Brain microvascular endothelial cell (primary cell): ENCODE measurements at regions not wholly inside any gene's neighbourhood (a gene's known extent, or its start where the extent isn't known, plus 50 kb on each side); places are given as distances from the start of the nearest gene placed in this dataset.

ENCODE experiments used
- DNase-seq: peaks from one replicate; pipeline ENCODE4 v3.0.0-alpha.2; 2020
- H3K27ac ChIP-seq: fragments of 250-450 bp; sonication (Bioruptor Pico); 2 replicates; pipeline ENCODE4 v1.5.1; 2020; ENCODE audit warnings: mild to moderate bottlenecking, moderate library complexity
- H3K27me3 ChIP-seq: fragments of 250-450 bp; sonication (Bioruptor Pico); replicated peaks from 2 replicates; pipeline ENCODE4 v1.5.1; 2020; ENCODE audit warnings: mild to moderate bottlenecking
- H3K36me3 ChIP-seq: fragments of 250-450 bp; sonication (Bioruptor Pico); replicated peaks from 2 replicates; pipeline ENCODE4 v1.5.1; 2020; ENCODE audit warnings: mild to moderate bottlenecking
- H3K4me3 ChIP-seq: 2 replicates; pipeline ENCODE4 v1.5.1; 2011; ENCODE audit warnings: low read depth, mild to moderate bottlenecking, control low read depth, low read length, moderate library complexity
- in situ Hi-C: cut with HindIII; loops from 2 replicates; pipeline ENCODE4 v1.10.0; 2017; ENCODE audit warnings: low sequenced_read_pairs, low pct_ligation_motif_present
- TF ChIP-seq, protein P1 (sequence below): IDR thresholded peaks from 2 replicates; pipeline ENCODE4 v1.5.1; 2011; ENCODE audit warnings: low read depth, mild to moderate bottlenecking, moderate library complexity, low read length, control low read depth, inconsistent platforms; ENCODE audit errors: missing control alignments

DNA sequence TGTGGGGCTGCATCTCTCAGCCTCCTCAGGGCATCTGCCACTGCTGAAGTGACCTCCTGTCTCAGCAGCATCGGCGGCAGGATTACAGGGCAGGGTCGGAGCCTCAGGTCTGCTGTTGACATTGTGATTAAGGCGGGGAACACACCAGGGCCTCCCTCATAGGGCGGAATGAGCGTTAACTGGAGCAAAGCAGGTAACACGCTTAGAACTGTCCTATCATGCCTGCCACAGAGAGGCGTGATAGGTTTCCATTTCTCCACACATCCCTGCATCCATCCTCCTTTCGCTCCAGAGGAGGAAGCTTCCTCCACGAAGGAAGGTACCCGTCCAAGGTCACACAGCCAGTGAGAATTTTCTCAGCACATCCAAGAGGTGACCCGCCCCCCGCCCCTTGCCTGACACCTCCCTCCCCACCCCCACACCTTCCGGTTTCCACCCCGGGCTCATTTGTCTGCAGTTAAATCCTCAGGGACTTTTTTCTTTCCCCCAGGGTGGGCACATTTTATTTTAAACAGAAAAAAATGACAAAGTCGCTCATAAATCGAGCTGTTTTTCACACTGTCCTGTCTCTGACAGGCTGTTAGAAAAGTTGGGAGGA is 200.8 kb downstream of the TFAP2C start:
- H3K27me3 ChIP-seq, result peaks cover 25% of the 10 kb centered on the region
- H3K36me3 ChIP-seq, result no peaks in the 10 kb centered on the region
- H3K4me3 ChIP-seq, result no peak overlapping the region
- in situ Hi-C loops, result no loop called here
- H3K27ac ChIP-seq, result no peak overlapping the region
- no peak for DNase-seq
- TF ChIP-seq, protein P1, sequence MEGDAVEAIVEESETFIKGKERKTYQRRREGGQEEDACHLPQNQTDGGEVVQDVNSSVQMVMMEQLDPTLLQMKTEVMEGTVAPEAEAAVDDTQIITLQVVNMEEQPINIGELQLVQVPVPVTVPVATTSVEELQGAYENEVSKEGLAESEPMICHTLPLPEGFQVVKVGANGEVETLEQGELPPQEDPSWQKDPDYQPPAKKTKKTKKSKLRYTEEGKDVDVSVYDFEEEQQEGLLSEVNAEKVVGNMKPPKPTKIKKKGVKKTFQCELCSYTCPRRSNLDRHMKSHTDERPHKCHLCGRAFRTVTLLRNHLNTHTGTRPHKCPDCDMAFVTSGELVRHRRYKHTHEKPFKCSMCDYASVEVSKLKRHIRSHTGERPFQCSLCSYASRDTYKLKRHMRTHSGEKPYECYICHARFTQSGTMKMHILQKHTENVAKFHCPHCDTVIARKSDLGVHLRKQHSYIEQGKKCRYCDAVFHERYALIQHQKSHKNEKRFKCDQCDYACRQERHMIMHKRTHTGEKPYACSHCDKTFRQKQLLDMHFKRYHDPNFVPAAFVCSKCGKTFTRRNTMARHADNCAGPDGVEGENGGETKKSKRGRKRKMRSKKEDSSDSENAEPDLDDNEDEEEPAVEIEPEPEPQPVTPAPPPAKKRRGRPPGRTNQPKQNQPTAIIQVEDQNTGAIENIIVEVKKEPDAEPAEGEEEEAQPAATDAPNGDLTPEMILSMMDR, result no peak

- TF ChIP-seq, protein P1, result no peak
- no peaks in the 10 kb centered on the region for H3K36me3 ChIP-seq
- peaks cover 28% of the 10 kb centered on the region for H3K27me3 ChIP-seq
- DNase-seq, result no peak
- no peak overlapping the region for H3K27ac ChIP-seq
- in situ Hi-C loops, result no loop called here
- H3K4me3 ChIP-seq, result no peak overlapping the region
Measured at GRCh38 chr20:56831795-56832194, 202.7 kb downstream of the TFAP2C start.

DNA sequence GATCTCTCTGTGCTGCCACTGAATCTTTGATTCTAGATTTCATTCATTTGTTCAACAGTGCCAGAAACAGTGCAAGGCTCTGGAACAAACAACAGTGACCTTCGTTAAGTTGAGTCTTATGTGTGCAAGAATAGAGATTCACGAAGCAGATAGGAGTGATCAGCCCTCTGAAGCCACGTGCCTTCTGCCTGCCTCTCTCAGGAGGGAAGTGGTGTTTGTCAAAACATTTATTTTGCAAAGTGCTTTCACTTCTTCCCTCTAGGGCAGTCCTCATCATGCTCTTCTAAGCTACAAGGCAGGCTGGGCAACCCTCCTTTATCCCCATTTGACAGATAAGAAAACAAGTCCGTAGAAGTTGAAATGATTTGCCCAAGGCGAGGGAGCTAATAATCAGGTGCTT is 204.3 kb downstream of the TFAP2C start:
- H3K27ac ChIP-seq, result no peak overlapping the region
- no peaks in the 10 kb centered on the region for H3K36me3 ChIP-seq
- peaks cover 23% of the 10 kb centered on the region for H3K27me3 ChIP-seq
- DNase-seq, result no peak
- in situ Hi-C loops, result no loop called here
- no peak overlapping the region for H3K4me3 ChIP-seq
- TF ChIP-seq, protein P1, result no peak

GRCh38 chr20:56835829-56836550 is 206.9 kb downstream of the TFAP2C start:
- Histone ChIP-seq H3K4me3 (no peak overlapping the region), H3K27me3 (peaks cover 14% of the 10 kb centered on the region), H3K36me3 (no peaks in the 10 kb centered on the region), H3K27ac (no peak overlapping the region)
- DNase-seq, result no peak
- TF ChIP-seq, protein P1, result no peak
- in situ Hi-C loops, result no loop called here

GRCh38 chr20:56839222-56839621 is 210.1 kb downstream of the TFAP2C start:
- TF ChIP-seq, protein P1, result no peak
- in situ Hi-C loops, result no loop called here
- Histone ChIP-seq H3K4me3 (no peak overlapping the region), H3K27ac (no peak overlapping the region), H3K27me3 (peaks cover 9% of the 10 kb centered on the region), H3K36me3 (no peaks in the 10 kb centered on the region)
- DNase-seq, result no peak
